GM23248 (cell line): ENCODE measurements at regions not wholly inside any gene's neighbourhood (a gene's known extent, or its start where the extent isn't known, plus 50 kb on each side); places are given as distances from the start of the nearest gene placed in this dataset.

Source experiments
- DNase-seq: peaks from one replicate; pipeline ENCODE4 v3.0.0-alpha.2; 2015
- H2AFZ ChIP-seq: fragments of 200-600 bp; sonication (generic); 2 replicates; pipeline ENCODE4 v1.6.1; 2016; ENCODE audit warnings: antibody characterized with exemption
- H3F3A ChIP-seq: fragments of 200-600 bp; sonication (generic); 2 replicates; pipeline ENCODE4 v1.6.1; 2016; ENCODE audit warnings: mild to moderate bottlenecking, antibody characterized with exemption, mixed run types; ENCODE audit not compliant: insufficient read depth
- H3K27ac ChIP-seq: fragments of 200-600 bp; sonication (generic); 2 replicates; pipeline ENCODE4 v1.5.1; 2016; ENCODE audit warnings: mild to moderate bottlenecking
- H3K27me3 ChIP-seq: fragments of 200-600 bp; sonication (generic); replicated peaks from 2 replicates; pipeline ENCODE4 v1.6.1; 2016; ENCODE audit warnings: mild to moderate bottlenecking; ENCODE audit not compliant: insufficient read depth
- H3K36me3 ChIP-seq: fragments of 200-600 bp; sonication (generic); 2 replicates; pipeline ENCODE4 v1.6.1; 2016; ENCODE audit warnings: low read depth, mild to moderate bottlenecking
- H3K4me1 ChIP-seq: fragments of 200-600 bp; sonication (generic); 2 replicates; pipeline ENCODE4 v1.6.1; 2016; ENCODE audit warnings: mild to moderate bottlenecking; ENCODE audit not compliant: insufficient read depth
- H3K4me2 ChIP-seq: fragments of 200-600 bp; sonication (generic); one replicate; pipeline ENCODE4 v1.6.1; 2016; ENCODE audit warnings: mild to moderate bottlenecking; ENCODE audit not compliant: unreplicated experiment
- H3K4me3 ChIP-seq: fragments of 200-600 bp; sonication (generic); 2 replicates; pipeline ENCODE4 v1.5.1; 2016; ENCODE audit warnings: mild to moderate bottlenecking
- H3K79me2 ChIP-seq: fragments of 200-600 bp; sonication (generic); 2 replicates; pipeline ENCODE4 v1.6.1; 2016; ENCODE audit warnings: mild to moderate bottlenecking; ENCODE audit not compliant: insufficient read depth
- H3K9ac ChIP-seq: fragments of 200-600 bp; sonication (generic); 2 replicates; pipeline ENCODE4 v1.6.1; 2016; ENCODE audit warnings: mild to moderate bottlenecking
- H3K9me2 ChIP-seq: fragments of 200-600 bp; sonication (generic); 2 replicates; pipeline ENCODE4 v1.6.1; 2016; ENCODE audit warnings: mixed run types, mild to moderate bottlenecking, moderate library complexity; ENCODE audit not compliant: insufficient read depth
- H3K9me3 ChIP-seq: fragments of 200-600 bp; sonication (generic); one replicate; pipeline ENCODE4 v1.6.1; 2017; ENCODE audit warnings: low read depth
- H4K20me1 ChIP-seq: fragments of 200-600 bp; sonication (generic); 2 replicates; pipeline ENCODE4 v1.6.0; 2016; ENCODE audit not compliant: insufficient read depth
- EZH2 ChIP-seq: fragments of 200-600 bp; sonication (generic); IDR thresholded peaks from 2 replicates; pipeline ENCODE4 v1.6.1; 2018; ENCODE audit warnings: antibody characterized with exemption, mild to moderate bottlenecking; ENCODE audit not compliant: insufficient read depth, poor library complexity, severe bottlenecking
- EZH2phosphoT487 ChIP-seq: fragments of 200-600 bp; sonication (generic); IDR thresholded peaks from 2 replicates; pipeline ENCODE4 v1.6.1; 2018; ENCODE audit warnings: antibody characterized with exemption, moderate library complexity, mild to moderate bottlenecking, low read depth; ENCODE audit not compliant: insufficient read depth
- WGBS, 2 experiments: methylation state at CpG; one replicate each; pipeline ENCODE4 v1.1.6; 2015 to 2017; ENCODE audit warnings: low lambda C conversion rate in 2 of 2, low coverage in 1 of 2; ENCODE audit errors: missing lambda C conversion rate in 2 of 2; 5-methylcytosine and 5-hydroxymethylcytosine counted together
- in situ Hi-C: fragments of 300-500 bp; cut with MboI; formaldehyde crosslinking; loops from 2 replicates; pipeline ENCODE4 v1.15.0; 2020

GRCh38 chr17:73754886-73755400 is 110.7 kb upstream of the SDK2 start:
- Histone ChIP-seq H3K4me2 (no peak overlapping the region), H4K20me1 (no peaks in the 10 kb centered on the region), H3K36me3 (no peaks in the 10 kb centered on the region), H3K9me3 (no peaks in the 10 kb centered on the region), H3K79me2 (no peaks in the 10 kb centered on the region), H3F3A (no peaks in the 10 kb centered on the region), H3K27me3 (no peaks in the 10 kb centered on the region), H3K27ac (no peak overlapping the region), H3K4me1 (no peaks in the 10 kb centered on the region), H2AFZ (no peak overlapping the region), H3K4me3 (no peak overlapping the region), H3K9me2 (no peaks in the 10 kb centered on the region), H3K9ac (no peak overlapping the region)
- WGBS, 2 experiments, result 43 to 48% methylated on average over 15 of the region's 15 CpGs
- TF ChIP-seq EZH2 (no peak), EZH2phosphoT487 (no peak)
- DNase-seq, result no peak
- in situ Hi-C loops, result no loop called here

- Histone ChIP-seq H4K20me1 (no peaks in the 10 kb centered on the region), H3F3A (no peaks in the 10 kb centered on the region), H2AFZ (no peak overlapping the region), H3K36me3 (no peaks in the 10 kb centered on the region), H3K9me3 (no peaks in the 10 kb centered on the region), H3K4me2 (no peak overlapping the region), H3K79me2 (no peaks in the 10 kb centered on the region), H3K9ac (no peak overlapping the region), H3K27ac (no peak overlapping the region), H3K27me3 (no peaks in the 10 kb centered on the region), H3K9me2 (no peaks in the 10 kb centered on the region), H3K4me1 (no peaks in the 10 kb centered on the region), H3K4me3 (no peak overlapping the region)
- DNase-seq, result no peak
- TF ChIP-seq EZH2, result no peak
- no peak for TF ChIP-seq EZH2phosphoT487
- in situ Hi-C loops, result no loop called here
- WGBS, 2 experiments, result 78% methylated on average over 11 to 12 of the region's 12 CpGs
These were observed 113.2 kb upstream of the SDK2 start for GRCh38 chr17:73757420-73757819.

GRCh38 chr17:73758245-73758644 is 114.0 kb upstream of the SDK2 start:
- Histone ChIP-seq H3K27ac (no peak overlapping the region), H3K9ac (no peak overlapping the region), H3K4me3 (no peak overlapping the region), H3K4me1 (no peaks in the 10 kb centered on the region), H2AFZ (no peak overlapping the region), H4K20me1 (no peaks in the 10 kb centered on the region), H3K27me3 (no peaks in the 10 kb centered on the region), H3F3A (no peaks in the 10 kb centered on the region), H3K9me2 (no peaks in the 10 kb centered on the region), H3K9me3 (no peaks in the 10 kb centered on the region), H3K36me3 (no peaks in the 10 kb centered on the region), H3K79me2 (no peaks in the 10 kb centered on the region), H3K4me2 (no peak overlapping the region)
- TF ChIP-seq EZH2phosphoT487, result no peak
- TF ChIP-seq EZH2, result no peak
- WGBS, 2 experiments, result 35 to 47% methylated on average over 6 to 7 of the region's 7 CpGs
- no peak for DNase-seq
- in situ Hi-C loops, result no loop called here

- no peak overlapping the region for H2AFZ ChIP-seq
- no peaks in the 10 kb centered on the region for H3K9me2 ChIP-seq
- no peaks in the 10 kb centered on the region for H3K4me1 ChIP-seq
- TF ChIP-seq EZH2phosphoT487 (no peak), EZH2 (no peak)
- H3K79me2 ChIP-seq, result no peaks in the 10 kb centered on the region
- H3F3A ChIP-seq, result no peaks in the 10 kb centered on the region
- H3K4me3 ChIP-seq, result no peak overlapping the region
- no peak for DNase-seq
- WGBS, 2 experiments, result 64 to 69% methylated on average over 8 of the region's 8 CpGs
- H4K20me1 ChIP-seq, result no peaks in the 10 kb centered on the region
- no peak overlapping the region for H3K4me2 ChIP-seq
- no peak overlapping the region for H3K27ac ChIP-seq
- H3K27me3 ChIP-seq, result no peaks in the 10 kb centered on the region
- H3K36me3 ChIP-seq, result no peaks in the 10 kb centered on the region
- H3K9me3 ChIP-seq, result no peaks in the 10 kb centered on the region
- in situ Hi-C loops, result no loop called here
- no peak overlapping the region for H3K9ac ChIP-seq
These were observed 115.1 kb upstream of the SDK2 start for GRCh38 chr17:73759324-73759723.
